ENCODE measurements at regions not wholly inside any gene's neighbourhood (a gene's known extent, or its start where the extent isn't known, plus 50 kb on each side); places are given as distances from the start of the nearest gene placed in this dataset.

- TF ChIP-seq CTCF (IDR thresholded peaks at IDR 0.05; ENCODE audit: control extremely low read depth, extremely low read depth, low read depth, missing control alignments): no peak
- CTCF ChIA-PET: no interaction called here
- POLR2A ChIA-PET: no interaction called here
- no peak for DNase-seq (ENCODE audit: extremely low spot score)
Observed at GRCh38 chr7:10146271-10146670, 827.4 kb upstream of the PHF14 start.

- POLR2A ChIA-PET: no interaction called here
- CTCF ChIA-PET: no interaction called here
- DNase-seq (ENCODE audit: extremely low spot score): no peak
- no peak for TF ChIP-seq CTCF (IDR thresholded peaks at IDR 0.05; ENCODE audit: control extremely low read depth, extremely low read depth, low read depth, missing control alignments)
Observed at GRCh38 chr7:10156972-10157371, 816.7 kb upstream of the PHF14 start.

GRCh38 chr7:10181996-10182395 is 791.7 kb upstream of the PHF14 start:
- ChIA-PET POLR2A (no interaction called here), CTCF (no interaction called here)
- no peak for DNase-seq (ENCODE audit: extremely low spot score)
- no peak for TF ChIP-seq CTCF (IDR thresholded peaks at IDR 0.05; ENCODE audit: control extremely low read depth, extremely low read depth, low read depth, missing control alignments)

- CTCF ChIA-PET: no interaction called here
- no peak for DNase-seq (ENCODE audit: extremely low spot score)
- no peak for TF ChIP-seq CTCF (IDR thresholded peaks at IDR 0.05; ENCODE audit: control extremely low read depth, extremely low read depth, low read depth, missing control alignments)
- POLR2A ChIA-PET: no interaction called here
Observed at GRCh38 chr7:10192074-10192473, 781.6 kb upstream of the PHF14 start.

- ChIA-PET CTCF (interaction anchor here (1.0 to 1.4 kb wide), 2 partner anchors 9 to 11 kb away, joined by 3 to 4 read pairs; no protein-coding TSS in a partner anchor), POLR2A (no interaction called here)
- TF ChIP-seq CTCF (IDR thresholded peaks at IDR 0.05; ENCODE audit: control extremely low read depth, extremely low read depth, low read depth, missing control alignments): no peak
- DNase-seq (ENCODE audit: extremely low spot score): no peak
Observed at GRCh38 chr7:10205696-10206095, 768.0 kb upstream of the PHF14 start.

GRCh38 chr7:10210000-10210399 is 763.7 kb upstream of the PHF14 start:
- CTCF ChIA-PET: interaction anchor here (0.7 to 0.9 kb wide), 2 partner anchors 10 to 11 kb away, joined by 3 read pairs; no protein-coding TSS in a partner anchor
- no peak for DNase-seq (ENCODE audit: extremely low spot score)
- POLR2A ChIA-PET: no interaction called here
- TF ChIP-seq CTCF (IDR thresholded peaks at IDR 0.05; ENCODE audit: control extremely low read depth, extremely low read depth, low read depth, missing control alignments): no peak

- no peak for DNase-seq (ENCODE audit: extremely low spot score)
- ChIA-PET POLR2A (no interaction called here), CTCF (interaction anchor here (0.9 kb wide), 1 partner anchor 10 kb away, joined by 3 read pairs; no protein-coding TSS in a partner anchor)
- TF ChIP-seq CTCF (IDR thresholded peaks at IDR 0.05; ENCODE audit: control extremely low read depth, extremely low read depth, low read depth, missing control alignments): no peak
Observed at GRCh38 chr7:10211016-10211415, 762.7 kb upstream of the PHF14 start.
